Activated T-cell treated with anti-CD3 and anti-CD28 coated beads, Interleukin-2, amount 50 U/mL, for 24 hours (primary cell): ENCODE measurements at regions not wholly inside any gene's neighbourhood (a gene's known extent, or its start where the extent isn't known, plus 50 kb on each side); places are given as distances from the start of the nearest gene placed in this dataset.
"Not testable (repeated sequence)": the region's sequence is repeated elsewhere in the genome, so short reads cannot be mapped to it uniquely, and the experiment has no call there.

ENCODE experiments used
- DNase-seq: peaks from one replicate; pipeline ENCODE4 v3.0.0-alpha.2; 2020
- H3K27ac Mint-ChIP-seq: 2 replicates; pipeline ENCODE4 v1.8.0; 2020; ENCODE audit warnings: mild to moderate bottlenecking, mixed read lengths
- H3K27me3 Mint-ChIP-seq: 2 replicates; pipeline ENCODE4 v1.8.0; 2020; ENCODE audit warnings: mixed read lengths
- H3K36me3 Mint-ChIP-seq: 2 replicates; pipeline ENCODE4 v1.8.0; 2020; ENCODE audit warnings: low read depth, mixed read lengths
- H3K4me1 Mint-ChIP-seq: 2 replicates; pipeline ENCODE4 v1.8.0; 2020; ENCODE audit warnings: low read depth, mixed read lengths
- H3K4me3 Mint-ChIP-seq: 2 replicates; pipeline ENCODE4 v1.8.0; 2020; ENCODE audit warnings: mild to moderate bottlenecking, moderate library complexity, mixed read lengths
- H3K9me3 Mint-ChIP-seq: 2 replicates; pipeline ENCODE4 v1.8.0; 2020; ENCODE audit warnings: mixed read lengths

DNA sequence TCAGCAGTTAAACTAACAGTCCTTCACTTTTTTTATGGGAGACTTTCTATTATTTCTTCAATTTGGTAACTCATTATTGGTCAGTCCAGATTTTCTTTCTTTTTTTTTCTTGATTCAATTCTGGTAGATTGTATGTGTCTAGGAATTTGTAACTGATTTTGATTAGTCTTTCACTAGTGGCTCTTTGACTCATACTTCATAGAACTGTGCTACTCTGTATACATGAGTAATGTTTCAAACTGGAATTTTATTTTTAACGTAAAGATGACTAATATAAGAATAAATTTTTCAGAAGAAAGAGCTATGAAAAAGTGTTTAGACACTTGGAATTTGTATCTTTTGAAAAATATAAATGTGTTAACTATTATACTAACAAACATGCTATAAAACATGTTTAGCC is 813.0 kb downstream of the TRAM1L1 start:
- DNase-seq, result no peak
- no peaks in the 10 kb centered on the region for H3K9me3 Mint-ChIP-seq
- no peak overlapping the region for H3K4me3 Mint-ChIP-seq

DNA sequence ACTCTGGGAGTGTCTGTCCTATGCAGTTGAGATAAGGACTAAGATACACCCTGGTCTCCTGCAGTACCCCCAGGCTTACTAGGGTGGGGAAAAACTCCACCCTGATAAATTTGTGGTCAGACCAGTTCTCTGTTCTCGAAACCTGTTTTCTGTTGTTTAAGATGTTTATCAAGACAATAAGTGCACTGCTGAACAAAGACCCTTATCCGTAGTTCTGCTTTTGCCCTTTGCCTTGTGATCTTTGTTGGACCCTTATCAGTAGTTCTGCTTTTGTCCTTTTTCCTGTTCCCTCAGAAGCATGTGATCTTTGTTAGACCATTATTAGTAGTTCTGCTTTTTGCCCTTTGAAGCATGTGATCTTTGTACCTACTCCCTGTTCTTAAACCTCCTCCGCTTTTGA is 824.4 kb downstream of the TRAM1L1 start:
- H3K36me3 Mint-ChIP-seq, H3K4me3 Mint-ChIP-seq, H3K4me1 Mint-ChIP-seq, H3K27ac Mint-ChIP-seq, H3K27me3 Mint-ChIP-seq, DNase-seq: not testable (repeated sequence)
- H3K9me3 Mint-ChIP-seq, result peaks cover 22% of the 10 kb centered on the region

More for the DNA sequence above, 813.0 kb downstream of the TRAM1L1 start:
- Mint-ChIP-seq H3K4me1 (no peaks in the 10 kb centered on the region), H3K27ac (no peak overlapping the region), H3K27me3 (no peaks in the 10 kb centered on the region), H3K36me3 (no peaks in the 10 kb centered on the region)

DNA sequence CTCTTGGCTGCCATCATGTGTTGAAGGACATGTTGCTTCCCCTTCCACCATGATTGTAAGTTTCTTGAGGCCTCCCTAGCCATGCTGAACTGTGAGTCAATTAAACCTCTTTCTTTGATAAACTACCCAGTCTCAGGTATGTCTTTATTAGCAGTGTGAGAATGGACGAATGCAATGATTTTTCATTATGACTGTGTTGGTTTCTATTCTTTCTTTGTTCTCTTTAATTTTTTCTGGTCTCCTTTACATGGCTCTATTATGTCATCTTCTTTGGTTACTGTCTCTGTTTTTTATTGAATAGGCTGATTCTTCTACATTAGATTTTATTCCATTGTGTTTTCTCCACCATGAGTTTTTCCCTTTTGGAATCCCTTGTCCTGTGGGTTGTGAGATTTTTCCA is 840.6 kb downstream of the TRAM1L1 start:
- DNase-seq, result no peak
- peaks cover 2% of the 10 kb centered on the region for H3K9me3 Mint-ChIP-seq
- H3K27ac Mint-ChIP-seq, result no peak overlapping the region
- no peaks in the 10 kb centered on the region for H3K36me3 Mint-ChIP-seq
- no peaks in the 10 kb centered on the region for H3K27me3 Mint-ChIP-seq
- no peaks in the 10 kb centered on the region for H3K4me1 Mint-ChIP-seq
- H3K4me3 Mint-ChIP-seq, result no peak overlapping the region

DNA sequence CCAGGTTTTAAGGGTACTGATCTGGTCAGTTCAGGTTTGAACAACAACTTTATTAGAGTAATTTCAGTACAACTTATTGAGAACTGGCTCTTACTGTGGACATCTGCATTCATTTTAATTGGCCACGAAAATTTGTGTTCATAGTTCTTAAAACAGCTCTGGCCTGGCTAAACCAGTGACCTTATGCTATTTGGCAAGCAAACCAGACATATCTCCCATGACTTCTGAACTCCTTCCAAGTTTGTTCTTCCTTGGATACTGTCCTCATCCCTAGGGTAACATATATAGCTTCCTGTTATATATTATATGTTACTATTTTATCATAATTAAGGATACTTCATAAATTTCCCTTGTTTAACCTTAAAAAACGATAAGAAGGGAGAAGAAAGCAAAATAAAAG is 841.9 kb downstream of the TRAM1L1 start:
- no peaks in the 10 kb centered on the region for H3K9me3 Mint-ChIP-seq
- no peaks in the 10 kb centered on the region for H3K4me1 Mint-ChIP-seq
- H3K27me3 Mint-ChIP-seq, result no peaks in the 10 kb centered on the region
- H3K4me3 Mint-ChIP-seq, result no peak overlapping the region
- no peak for DNase-seq
- H3K36me3 Mint-ChIP-seq, result no peaks in the 10 kb centered on the region
- H3K27ac Mint-ChIP-seq, result no peak overlapping the region

DNA sequence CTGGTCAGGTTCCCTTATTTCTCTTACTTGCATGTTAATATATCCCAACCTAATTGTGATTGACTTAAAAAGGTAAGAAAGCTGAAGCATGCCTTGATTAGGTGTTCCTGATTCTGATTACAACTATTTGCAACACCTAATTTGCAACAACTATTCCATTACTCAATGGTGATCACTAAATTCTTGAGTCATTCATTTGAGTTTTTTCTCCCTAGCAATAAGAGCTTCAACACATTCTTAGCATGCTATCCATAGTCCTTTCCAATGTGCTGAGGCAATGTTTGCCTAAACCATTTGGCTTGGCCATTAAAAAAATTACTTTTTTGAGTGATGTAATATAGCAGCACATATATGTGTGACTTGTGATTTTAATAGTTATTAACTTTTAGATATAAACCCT is 851.4 kb downstream of the TRAM1L1 start:
- no peaks in the 10 kb centered on the region for H3K27me3 Mint-ChIP-seq
- H3K4me1 Mint-ChIP-seq, result no peaks in the 10 kb centered on the region
- no peak for DNase-seq
- H3K4me3 Mint-ChIP-seq, result no peak overlapping the region
- H3K27ac Mint-ChIP-seq, result no peak overlapping the region
- no peaks in the 10 kb centered on the region for H3K36me3 Mint-ChIP-seq
- peaks cover 2% of the 10 kb centered on the region for H3K9me3 Mint-ChIP-seq

GRCh38 chr4:116231999-116232398 is 853.4 kb downstream of the TRAM1L1 start:
- H3K9me3 Mint-ChIP-seq, H3K36me3 Mint-ChIP-seq, H3K4me3 Mint-ChIP-seq: not testable (repeated sequence)

GRCh38 chr4:116229420-116229819 is 856.0 kb downstream of the TRAM1L1 start:
- no peaks in the 10 kb centered on the region for H3K36me3 Mint-ChIP-seq
- H3K27ac Mint-ChIP-seq, result no peak overlapping the region
- no peak overlapping the region for H3K4me3 Mint-ChIP-seq
- peaks cover 2% of the 10 kb centered on the region for H3K9me3 Mint-ChIP-seq
- no peaks in the 10 kb centered on the region for H3K4me1 Mint-ChIP-seq
- no peaks in the 10 kb centered on the region for H3K27me3 Mint-ChIP-seq
- no peak for DNase-seq

More at GRCh38 chr4:116231999-116232398, 853.4 kb downstream of the TRAM1L1 start:
- H3K4me1 Mint-ChIP-seq, DNase-seq, H3K27ac Mint-ChIP-seq, H3K27me3 Mint-ChIP-seq: not testable (repeated sequence)

DNA sequence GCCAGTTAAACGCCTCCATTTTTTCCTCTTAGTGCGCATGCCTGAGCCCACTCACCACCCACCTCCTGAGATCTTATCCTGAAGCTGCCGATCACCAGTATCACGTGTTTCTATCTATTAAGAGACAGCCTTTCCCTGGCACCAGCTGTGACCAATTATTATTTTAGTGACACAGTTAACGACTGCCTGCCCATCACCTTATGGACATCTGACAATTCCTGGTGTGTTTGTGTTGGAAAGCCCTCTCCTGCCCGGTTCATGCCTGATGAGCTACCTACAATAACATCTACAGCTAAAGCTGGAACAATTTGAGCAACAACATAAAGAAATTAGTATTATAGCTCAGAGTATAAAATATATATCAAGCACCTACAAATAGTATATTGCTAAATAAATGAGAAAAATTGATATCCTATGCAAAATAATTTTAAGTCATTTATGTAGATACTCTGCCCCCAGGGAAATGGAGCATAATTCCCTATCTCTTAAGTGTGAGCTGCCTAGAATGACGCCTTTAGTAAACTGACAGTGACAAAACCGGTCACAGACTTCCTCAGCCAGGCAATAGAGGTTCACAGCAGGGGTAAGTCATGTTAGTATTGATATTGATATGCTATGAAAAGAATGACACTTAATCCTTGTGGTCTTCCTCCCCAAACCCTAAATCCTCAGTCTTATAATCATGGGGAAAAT is 862.2 kb downstream of the TRAM1L1 start:
- Mint-ChIP-seq H3K9me3 (no peaks in the 10 kb centered on the region), H3K36me3 (no peaks in the 10 kb centered on the region), H3K4me3 (no peak overlapping the region), H3K27me3 (no peaks in the 10 kb centered on the region), H3K27ac (no peak overlapping the region), H3K4me1 (no peaks in the 10 kb centered on the region)
- no peak for DNase-seq

GRCh38 chr4:116217781-116218180 is 867.6 kb downstream of the TRAM1L1 start:
- no peaks in the 10 kb centered on the region for H3K4me1 Mint-ChIP-seq
- H3K9me3 Mint-ChIP-seq, result peaks cover 8% of the 10 kb centered on the region
- no peak overlapping the region for H3K27ac Mint-ChIP-seq
- DNase-seq, result no peak
- H3K4me3 Mint-ChIP-seq, result no peak overlapping the region
- no peaks in the 10 kb centered on the region for H3K27me3 Mint-ChIP-seq
- no peaks in the 10 kb centered on the region for H3K36me3 Mint-ChIP-seq

- Mint-ChIP-seq H3K9me3 (peaks cover 8% of the 10 kb centered on the region), H3K27ac (no peak overlapping the region), H3K4me3 (no peak overlapping the region), H3K27me3 (no peaks in the 10 kb centered on the region), H3K4me1 (no peaks in the 10 kb centered on the region), H3K36me3 (no peaks in the 10 kb centered on the region)
- DNase-seq, result no peak
Measured at GRCh38 chr4:116215622-116216021, 869.8 kb downstream of the TRAM1L1 start.

DNA sequence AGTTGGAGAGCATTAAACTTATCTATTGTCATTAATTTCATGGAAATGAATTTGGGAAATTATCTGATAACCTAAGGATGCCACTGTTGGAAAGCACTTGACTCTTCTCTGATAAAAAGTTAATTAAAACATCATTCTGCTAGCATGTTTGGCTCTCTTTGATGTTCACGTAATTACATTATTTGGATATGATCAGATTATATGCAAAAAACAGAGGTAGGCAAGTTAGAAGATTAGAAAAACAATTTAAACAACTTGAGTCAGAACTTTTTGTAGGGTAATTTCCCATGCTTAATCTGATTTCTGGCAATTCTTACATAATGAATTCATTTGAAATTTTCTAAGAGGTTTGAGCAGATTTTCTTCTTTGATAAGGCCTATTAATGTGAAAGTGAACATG is 882.9 kb downstream of the TRAM1L1 start:
- H3K4me1 Mint-ChIP-seq, result no peaks in the 10 kb centered on the region
- H3K36me3 Mint-ChIP-seq, result no peaks in the 10 kb centered on the region
- no peaks in the 10 kb centered on the region for H3K27me3 Mint-ChIP-seq
- H3K9me3 Mint-ChIP-seq, result no peaks in the 10 kb centered on the region
- H3K4me3 Mint-ChIP-seq, result no peak overlapping the region
- H3K27ac Mint-ChIP-seq, result no peak overlapping the region
- no peak for DNase-seq

- no peak overlapping the region for H3K27ac Mint-ChIP-seq
- H3K4me3 Mint-ChIP-seq, result no peak overlapping the region
- no peaks in the 10 kb centered on the region for H3K27me3 Mint-ChIP-seq
- no peaks in the 10 kb centered on the region for H3K9me3 Mint-ChIP-seq
- DNase-seq, result no peak
- H3K36me3 Mint-ChIP-seq, result no peaks in the 10 kb centered on the region
- no peaks in the 10 kb centered on the region for H3K4me1 Mint-ChIP-seq
Measured at GRCh38 chr4:116197317-116197809, 888.0 kb downstream of the TRAM1L1 start.

DNA sequence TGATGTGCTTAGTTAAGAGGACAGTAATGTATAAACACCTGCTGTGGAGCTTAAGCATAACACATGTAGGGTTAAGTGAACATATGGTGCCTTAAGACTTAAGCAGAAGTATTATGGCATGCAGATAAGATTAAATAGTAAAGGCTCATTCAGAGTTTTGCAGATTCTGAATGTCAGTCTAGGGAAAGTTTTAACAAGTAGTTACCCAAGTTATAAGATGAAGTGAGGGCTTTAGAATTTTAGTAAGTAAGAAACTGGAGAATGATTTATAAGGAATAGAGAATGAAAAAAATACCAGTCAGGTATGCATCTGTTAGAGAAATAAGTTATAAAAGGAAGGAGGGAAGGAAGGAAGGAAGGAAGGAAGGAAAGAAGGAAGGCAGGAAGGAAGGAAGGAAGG is 902.1 kb downstream of the TRAM1L1 start:
- no peak for DNase-seq
- no peaks in the 10 kb centered on the region for H3K36me3 Mint-ChIP-seq
- H3K9me3 Mint-ChIP-seq, result no peaks in the 10 kb centered on the region
- H3K27ac Mint-ChIP-seq, result no peak overlapping the region
- H3K4me3 Mint-ChIP-seq, result no peak overlapping the region
- no peaks in the 10 kb centered on the region for H3K4me1 Mint-ChIP-seq
- H3K27me3 Mint-ChIP-seq, result no peaks in the 10 kb centered on the region

GRCh38 chr4:116180157-116180601 is 905.2 kb downstream of the TRAM1L1 start:
- Mint-ChIP-seq H3K4me3 (no peak overlapping the region), H3K36me3 (no peaks in the 10 kb centered on the region), H3K9me3 (no peaks in the 10 kb centered on the region), H3K27ac (no peak overlapping the region), H3K4me1 (no peaks in the 10 kb centered on the region), H3K27me3 (no peaks in the 10 kb centered on the region)
- no peak for DNase-seq

DNA sequence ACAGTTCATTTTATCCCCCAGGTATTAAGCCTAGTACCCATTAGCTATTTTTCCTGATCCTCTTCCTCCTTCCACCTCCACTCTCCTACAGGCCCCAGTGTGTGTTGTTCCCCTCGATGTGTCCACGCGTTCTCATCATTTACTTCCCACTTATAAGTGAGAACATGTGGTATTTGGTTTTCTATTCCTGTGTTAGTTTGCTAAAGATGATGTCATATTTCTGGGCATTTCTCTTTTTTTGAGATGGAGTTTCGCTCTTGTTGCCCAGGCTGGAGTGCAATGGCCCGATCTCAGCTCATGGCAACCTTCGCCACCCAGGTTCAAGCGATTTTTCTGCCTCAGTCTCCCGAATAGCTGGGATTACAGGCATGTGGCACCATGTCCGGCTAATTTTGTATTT is 934.0 kb downstream of the TRAM1L1 start:
- H3K4me1 Mint-ChIP-seq, H3K27ac Mint-ChIP-seq, H3K4me3 Mint-ChIP-seq, H3K36me3 Mint-ChIP-seq, H3K27me3 Mint-ChIP-seq, DNase-seq, H3K9me3 Mint-ChIP-seq: not testable (repeated sequence)

DNA sequence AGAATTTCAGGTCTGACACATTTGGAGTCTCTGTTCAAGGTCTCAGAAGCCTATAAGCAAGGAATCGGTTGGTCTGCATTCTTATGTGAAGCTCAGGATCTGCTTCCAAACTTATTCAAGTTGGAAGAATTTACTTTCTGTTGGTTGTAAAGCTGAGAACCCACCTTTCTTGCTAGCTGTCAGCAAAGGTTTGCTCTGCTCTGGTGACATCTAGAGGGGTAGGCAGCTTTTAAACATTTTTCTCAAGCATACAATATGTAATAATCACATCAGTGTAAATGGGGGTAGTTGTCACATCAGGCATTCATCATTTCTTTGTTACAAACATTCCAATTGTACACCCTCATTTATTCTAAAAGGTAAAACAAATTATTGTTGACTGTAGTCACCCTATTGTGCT is 935.2 kb downstream of the TRAM1L1 start:
- no peak for DNase-seq
- Mint-ChIP-seq H3K27me3 (no peaks in the 10 kb centered on the region), H3K4me3 (no peak overlapping the region), H3K36me3 (no peaks in the 10 kb centered on the region), H3K4me1 (no peaks in the 10 kb centered on the region), H3K9me3 (peaks cover 2% of the 10 kb centered on the region), H3K27ac (no peak overlapping the region)
